ENCODE measurements at regions not wholly inside any gene's neighbourhood (a gene's known extent, or its start where the extent isn't known, plus 50 kb on each side); places are given as distances from the start of the nearest gene placed in this dataset.

- no peak for TF ChIP-seq EZH2 (IDR thresholded peaks at IDR 0.05; ENCODE audit: low read length, unreplicated experiment)
- TF ChIP-seq CTCF (conservative IDR thresholded peaks at IDR 0.05; ENCODE audit: low read depth, low read length) = no peak
- no peak for TF ChIP-seq EZH2phosphoT487 (IDR thresholded peaks at IDR 0.05; ENCODE audit: borderline replicate concordance, low read length)
Observed at GRCh38 chr6:48670546-48670945, 559.5 kb upstream of the PTCHD4 start.

Measured in PC-3 (cell line).